ENCODE measurements at regions not wholly inside any gene's neighbourhood (a gene's known extent, or its start where the extent isn't known, plus 50 kb on each side); places are given as distances from the start of the nearest gene placed in this dataset.

- no peak for TF ChIP-seq CTCF (IDR thresholded peaks at IDR 0.05)
- H3K4me1 ChIP-seq = no peaks in the 10 kb centered on the region
- no peak overlapping the region for H3K4me3 ChIP-seq
- no peaks in the 10 kb centered on the region for H3K9me3 ChIP-seq
- H3K36me3 ChIP-seq = no peaks in the 10 kb centered on the region
- DNase-seq (no peak), ATAC-seq (no peak)
- intact Hi-C loops (cut with DNase I) = no loop called here
- no peaks in the 10 kb centered on the region for H3K27me3 ChIP-seq
- no peak overlapping the region for H3K27ac ChIP-seq
Observed at GRCh38 chr16:13660807-13661206, 259.1 kb upstream of the ERCC4 start.

- no peak overlapping the region for H3K4me3 ChIP-seq
- no peak for TF ChIP-seq CTCF (IDR thresholded peaks at IDR 0.05)
- H3K27me3 ChIP-seq = no peaks in the 10 kb centered on the region
- H3K9me3 ChIP-seq = no peaks in the 10 kb centered on the region
- intact Hi-C loops (cut with DNase I) = no loop called here
- H3K36me3 ChIP-seq = no peaks in the 10 kb centered on the region
- ATAC-seq (no peak), DNase-seq (no peak)
- no peak overlapping the region for H3K27ac ChIP-seq
- H3K4me1 ChIP-seq = no peaks in the 10 kb centered on the region
Observed at GRCh38 chr16:13665876-13666275, 254.1 kb upstream of the ERCC4 start.

- H3K4me1 ChIP-seq = no peaks in the 10 kb centered on the region
- no peaks in the 10 kb centered on the region for H3K9me3 ChIP-seq
- intact Hi-C loops (cut with DNase I) = no loop called here
- DNase-seq (no peak), ATAC-seq (no peak)
- no peaks in the 10 kb centered on the region for H3K27me3 ChIP-seq
- no peaks in the 10 kb centered on the region for H3K36me3 ChIP-seq
- no peak overlapping the region for H3K4me3 ChIP-seq
- no peak for TF ChIP-seq CTCF (IDR thresholded peaks at IDR 0.05)
- H3K27ac ChIP-seq = no peak overlapping the region
Observed at GRCh38 chr16:13672196-13672595, 247.8 kb upstream of the ERCC4 start.

- Histone ChIP-seq H3K4me1 (no peaks in the 10 kb centered on the region), H3K27ac (no peak overlapping the region), H3K4me3 (no peak overlapping the region), H3K36me3 (no peaks in the 10 kb centered on the region), H3K27me3 (no peaks in the 10 kb centered on the region), H3K9me3 (no peaks in the 10 kb centered on the region)
- DNase-seq = no peak
- intact Hi-C loops (cut with DNase I) = no loop called here
- ATAC-seq = no peak
- TF ChIP-seq CTCF (IDR thresholded peaks at IDR 0.05) = no peak
Observed at GRCh38 chr16:13680021-13680889, 239.7 kb upstream of the ERCC4 start.

GRCh38 chr16:13684819-13685563 lies 235.0 kb upstream of the ERCC4 start:
- ATAC-seq = no peak

More at GRCh38 chr16:13684819-13685563, 235.0 kb upstream of the ERCC4 start:
- Histone ChIP-seq H3K27me3 (no peaks in the 10 kb centered on the region), H3K27ac (no peak overlapping the region), H3K4me1 (no peaks in the 10 kb centered on the region), H3K36me3 (no peaks in the 10 kb centered on the region), H3K4me3 (no peak overlapping the region), H3K9me3 (no peaks in the 10 kb centered on the region)
- DNase-seq = no peak
- TF ChIP-seq CTCF (IDR thresholded peaks at IDR 0.05) = no peak
- intact Hi-C loops (cut with DNase I) = no loop called here

Measured in upper lobe of right lung (tissue), 1 donor.